K562 (cell line): ENCODE measurements at regions not wholly inside any gene's neighbourhood (a gene's known extent, or its start where the extent isn't known, plus 50 kb on each side); places are given as distances from the start of the nearest gene placed in this dataset.
A peak's percentile ranks its signal among the peaks of the same experiment; 100 is the strongest.
"Not testable (repeated sequence)": the region's sequence is repeated elsewhere in the genome, so short reads cannot be mapped to it uniquely, and the experiment has no call there.

Experiments
- ATAC-seq: fragments of 200-7000 bp; cut with Tn5 transposase; 3 replicates; pipeline ENCODE4 v1.9.1; 2020; ENCODE audit warnings: moderate library complexity
- BruUV-seq: library from RNA; stranded (reverse); fragments of 400-500 nt; replicated peaks from 2 replicates; lab custom pipeline; 2021; lab: Mats Ljungman, UMichigan
- CTCF ChIA-PET: fragments of 300-600 bp; formaldehyde crosslinking; extraction: SDS; loops from one replicate; lab custom pipeline; 2021; ENCODE audit warnings: low intra/inter-chr PET ratio; lab: Yijun Ruan, JAX
- POLR2A ChIA-PET: fragments of 300-600, 350-650 bp; sonication (Branson Sonifier 250); formaldehyde crosslinking; extraction: SDS; loops from one replicate; lab custom pipeline; 2021; ENCODE audit warnings: antibody characterized with exemption, inconsistent platforms; lab: Yijun Ruan, JAX
- DNase-seq, 4 experiments: peaks; one replicate each; pipeline versions ENCODE4 v3.0.0 to v3.0.0-alpha.2; 2011 to 2018; ENCODE audit warnings: low spot score in 3 of 4, mixed read lengths in 3 of 4; ENCODE audit errors: extremely low read depth in 1 of 4
- FAIRE-seq: peaks from 2 replicates; lab custom pipeline; 2011; peaks lifted over from hg19 to GRCh38; lab: Jason Lieb, UNC
- H2AFZ ChIP-seq: 2 replicates; pipeline ENCODE4 v1.6.0; 2011; ENCODE audit warnings: low read depth, low read length, control low read depth, inconsistent platforms
- H3K27ac ChIP-seq: fragments of 200-600 bp; 3 replicates; pipeline ENCODE4 v1.8.0; 2011; ENCODE audit warnings: low read depth, mild to moderate bottlenecking, control low read depth, inconsistent platforms, low read length, moderate library complexity, mixed read lengths; ENCODE audit errors: extremely low read depth
- H3K27me3 ChIP-seq, 2 experiments: fragments of 300-600 bp in 1 of 2; 2 replicates in 1 of 2; 3 replicates in 1 of 2; pipeline versions ENCODE4 v1.6.0 to v1.8.0; 2011; ENCODE audit warnings: inconsistent platforms in 2 of 2, low read length in 2 of 2, mild to moderate bottlenecking in 1 of 2, mixed read lengths in 1 of 2, moderate library complexity in 1 of 2; ENCODE audit not compliant: control insufficient read depth in 2 of 2, insufficient read depth in 2 of 2
- H3K36me3 ChIP-seq: fragments of 300-600 bp; 3 replicates; pipeline ENCODE4 v1.8.0; 2011; ENCODE audit warnings: mild to moderate bottlenecking, low read length, inconsistent platforms; ENCODE audit not compliant: control insufficient read depth, insufficient read depth
- H3K4me1 ChIP-seq, 2 experiments: fragments of 200-600 bp in 1 of 2; replicated peaks in 1 of 2; 2 replicates in 1 of 2; 3 replicates in 1 of 2; pipeline versions ENCODE4 v1.5.1 to v1.8.0; 2011; ENCODE audit warnings: inconsistent platforms in 2 of 2, low read length in 2 of 2, mild to moderate bottlenecking in 1 of 2, mixed read lengths in 1 of 2, moderate library complexity in 1 of 2; ENCODE audit not compliant: control insufficient read depth in 2 of 2, insufficient read depth in 2 of 2
- H3K4me2 ChIP-seq: 2 replicates; pipeline ENCODE4 v1.6.1; 2011; ENCODE audit warnings: low read length, control low read depth, inconsistent platforms, mixed read lengths; ENCODE audit not compliant: insufficient read depth
- H3K4me3 ChIP-seq: fragments of 200-600 bp; sonication (generic), shearing (Covaris generic); 2 replicates; pipeline ENCODE4 v1.5.1; 2016; ENCODE audit warnings: control low read depth, inconsistent platforms
- H3K79me2 ChIP-seq: fragments of 200-600 bp; 3 replicates; pipeline ENCODE4 v1.8.0; 2011; ENCODE audit warnings: low read length, inconsistent platforms; ENCODE audit not compliant: control insufficient read depth, insufficient read depth
- H3K9ac ChIP-seq, 2 experiments: 2 replicates each; pipeline versions ENCODE4 v1.6.0 to v1.6.1; 2011; ENCODE audit warnings: low read depth in 2 of 2, low read length in 2 of 2, control low read depth in 1 of 2, inconsistent platforms in 1 of 2, mild to moderate bottlenecking in 1 of 2, mixed read lengths in 1 of 2; ENCODE audit not compliant: insufficient read depth in 1 of 2
- H3K9me1 ChIP-seq: one replicate; pipeline ENCODE4 v1.6.0; 2011; ENCODE audit warnings: inconsistent platforms, mild to moderate bottlenecking, low read length, moderate library complexity; ENCODE audit not compliant: control insufficient read depth, insufficient read depth
- H3K9me3 ChIP-seq: replicated peaks from 2 replicates; pipeline ENCODE4 v1.5.1; 2011; ENCODE audit warnings: low read depth, low read length, inconsistent platforms; ENCODE audit not compliant: control insufficient read depth, insufficient read depth
- H4K20me1 ChIP-seq: replicated peaks from 2 replicates; pipeline ENCODE4 v1.6.1; 2011; ENCODE audit warnings: low read length, inconsistent platforms, mixed read lengths; ENCODE audit not compliant: control insufficient read depth, insufficient read depth
- NFIC ChIP-seq: fragments of 450-650 bp; IDR thresholded peaks from 2 replicates; pipeline ENCODE4 v1.6.1; 2017; ENCODE audit warnings: mild to moderate bottlenecking, inconsistent platforms
- NR2C1 ChIP-seq, 2 experiments: fragments of 450-650 bp; IDR thresholded peaks; 2 replicates each; pipeline ENCODE4 v1.6.1; 2017; ENCODE audit warnings: mild to moderate bottlenecking in 2 of 2, antibody characterized with exemption in 1 of 2, inconsistent platforms in 1 of 2, missing compliant biosample characterization in 1 of 2, missing genetic modification characterization in 1 of 2
- WGBS: fragments of 100-300 bp; shearing (Covaris generic); methylation state at CpG from one replicate; pipeline ENCODE4 v1.1.6; 2016; ENCODE audit warnings: low coverage, mixed read lengths; ENCODE audit not compliant: insufficient coverage; ENCODE audit errors: missing lambda C conversion rate; 5-methylcytosine and 5-hydroxymethylcytosine counted together
- in situ Hi-C: fragments of 300-500 bp; cut with MboI; formaldehyde crosslinking; loops from 4 replicates; pipeline ENCODE4 v1.15.0; 2018; ENCODE audit warnings: inconsistent platforms, mixed read lengths
- intact Hi-C: fragments of 100-400 bp; cut with micrococcal nuclease; formaldehyde crosslinking; loops from 2 replicates; pipeline ENCODE4 v1.14.2; 2022

GRCh38 chr3:145704020-145704419 lies 457.0 kb downstream of the PLOD2 start:
- Histone ChIP-seq H4K20me1 (no peaks in the 10 kb centered on the region), H3K9ac (no peak overlapping the region), H3K36me3 (no peaks in the 10 kb centered on the region), H3K27ac (no peak overlapping the region), H2AFZ (no peak overlapping the region), H3K4me3 (no peak overlapping the region), H3K9me1 (no peaks in the 10 kb centered on the region), H3K9me3 (no peaks in the 10 kb centered on the region), H3K4me1 (no peaks in the 10 kb centered on the region), H3K27me3 (no peaks in the 10 kb centered on the region), H3K4me2 (no peak overlapping the region), H3K79me2 (no peaks in the 10 kb centered on the region)
- CTCF ChIA-PET = no interaction called here
- FAIRE-seq (no peak), ATAC-seq (no peak), DNase-seq (no peak)
- POLR2A ChIA-PET = no interaction called here
- in situ Hi-C loops = no loop called here
- intact Hi-C loops = no loop called here
- TF ChIP-seq NR2C1 (IDR thresholded peaks at IDR 0.05) = no peak
- no peak for TF ChIP-seq NR2C1 (tag; IDR thresholded peaks at IDR 0.05)
- 0 out of 2 replicates have a peak, but pooled peaks have one; percentile 42 for TF ChIP-seq NFIC
- BruUV-seq = no TSS peak

GRCh38 chr3:145709779-145710178 lies 451.2 kb downstream of the PLOD2 start:
- H3K79me2 ChIP-seq, H3K9ac ChIP-seq, POLR2A ChIA-PET, ATAC-seq, H2AFZ ChIP-seq, in situ Hi-C loops, H3K27me3 ChIP-seq, CTCF ChIA-PET, H3K4me2 ChIP-seq, H3K27ac ChIP-seq, H3K9me3 ChIP-seq, H3K4me3 ChIP-seq, H3K9me1 ChIP-seq, H3K4me1 ChIP-seq, BruUV-seq, H3K36me3 ChIP-seq, FAIRE-seq, H4K20me1 ChIP-seq, DNase-seq, intact Hi-C loops: not testable (repeated sequence)
- WGBS = no CpG with 5 or more reads among the region's 1 CpG
